Smooth muscle cell (in vitro differentiated cells): ENCODE measurements at regions not wholly inside any gene's neighbourhood (a gene's known extent, or its start where the extent isn't known, plus 50 kb on each side); places are given as distances from the start of the nearest gene placed in this dataset.

Source experiments
- DNase-seq: peaks from one replicate; lab custom pipeline; 2025; ENCODE audit not compliant: unreplicated experiment; lab: John Stamatoyannopoulos, UW
- H2AFZ ChIP-seq: fragments of 200-600 bp; sonication (generic); 2 replicates; pipeline ENCODE4 v1.6.0; 2016; ENCODE audit warnings: antibody characterized with exemption, low read depth, mild to moderate bottlenecking
- H3F3A ChIP-seq: fragments of 200-600 bp; sonication (generic); 2 replicates; pipeline ENCODE4 v1.6.0; 2017; ENCODE audit warnings: antibody characterized with exemption, low read depth
- H3K27ac ChIP-seq: fragments of 200-600 bp; sonication (generic); 2 replicates; pipeline ENCODE4 v1.5.1; 2016; ENCODE audit warnings: low read depth, mild to moderate bottlenecking
- H3K27me3 ChIP-seq: fragments of 200-600 bp; sonication (generic); 2 replicates; pipeline ENCODE4 v1.6.1; 2016; ENCODE audit warnings: low read depth, mild to moderate bottlenecking
- H3K36me3 ChIP-seq: fragments of 200-600 bp; sonication (generic); 2 replicates; pipeline ENCODE4 v1.5.1; 2016; ENCODE audit warnings: low read depth
- H3K4me1 ChIP-seq: fragments of 200-600 bp; sonication (generic); 2 replicates; pipeline ENCODE4 v1.5.1; 2016; ENCODE audit warnings: low read depth
- H3K4me2 ChIP-seq: fragments of 200-600 bp; sonication (generic); 2 replicates; pipeline ENCODE4 v1.6.0; 2016; ENCODE audit warnings: mild to moderate bottlenecking
- H3K4me3 ChIP-seq: fragments of 200-600 bp; sonication (generic); 2 replicates; pipeline ENCODE4 v1.5.1; 2016; ENCODE audit warnings: mild to moderate bottlenecking
- H3K79me2 ChIP-seq: fragments of 200-600 bp; sonication (generic); 2 replicates; pipeline ENCODE4 v1.6.0; 2016; ENCODE audit warnings: low read depth, mild to moderate bottlenecking
- H3K9ac ChIP-seq: fragments of 200-600 bp; sonication (generic); 2 replicates; pipeline ENCODE4 v1.6.0; 2016; ENCODE audit warnings: low read depth
- H3K9me3 ChIP-seq: fragments of 200-600 bp; sonication (generic); replicated peaks from 2 replicates; pipeline ENCODE4 v1.5.1; 2016; ENCODE audit warnings: low read depth
- H4K20me1 ChIP-seq: fragments of 200-600 bp; sonication (generic); 2 replicates; pipeline ENCODE4 v1.6.0; 2016; ENCODE audit warnings: low read depth
- CTCF ChIP-seq: fragments of 200-600 bp; sonication (generic); IDR thresholded peaks from 2 replicates; pipeline ENCODE4 v1.5.1; 2017; ENCODE audit warnings: borderline replicate concordance, mild to moderate bottlenecking, antibody characterized with exemption; ENCODE audit not compliant: insufficient read depth, poor library complexity, severe bottlenecking
- WGBS: methylation state at CpG from one replicate; pipeline ENCODE4 v1.1.7; 2016; ENCODE audit warnings: low lambda C conversion rate; 5-methylcytosine and 5-hydroxymethylcytosine counted together

- H3K9ac ChIP-seq, result no peak overlapping the region
- TF ChIP-seq CTCF, result no peak
- no peaks in the 10 kb centered on the region for H3K4me1 ChIP-seq
- no peak overlapping the region for H2AFZ ChIP-seq
- no peak overlapping the region for H3K4me3 ChIP-seq
- no peak overlapping the region for H3K27ac ChIP-seq
- no peaks in the 10 kb centered on the region for H3K36me3 ChIP-seq
- H4K20me1 ChIP-seq, result no peaks in the 10 kb centered on the region
- no peaks in the 10 kb centered on the region for H3F3A ChIP-seq
- DNase-seq, result no peak
- WGBS, result 88% methylated on average over 4 of the region's 4 CpGs
- H3K79me2 ChIP-seq, result no peaks in the 10 kb centered on the region
- H3K4me2 ChIP-seq, result no peak overlapping the region
- no peaks in the 10 kb centered on the region for H3K9me3 ChIP-seq
- no peaks in the 10 kb centered on the region for H3K27me3 ChIP-seq
These were observed 972.3 kb downstream of the PCDH7 start for GRCh38 chr4:31692399-31692940.

GRCh38 chr4:31701256-31701655 is 981.1 kb downstream of the PCDH7 start:
- DNase-seq, result no peak
- Histone ChIP-seq H3K9me3 (no peaks in the 10 kb centered on the region), H3K4me1 (no peaks in the 10 kb centered on the region), H3K4me2 (no peak overlapping the region), H2AFZ (no peak overlapping the region), H3K27me3 (no peaks in the 10 kb centered on the region), H3K79me2 (no peaks in the 10 kb centered on the region), H3K4me3 (no peak overlapping the region), H3K36me3 (no peaks in the 10 kb centered on the region), H3K9ac (no peak overlapping the region), H3F3A (no peaks in the 10 kb centered on the region), H3K27ac (no peak overlapping the region), H4K20me1 (no peaks in the 10 kb centered on the region)
- WGBS, result 96% methylated on average over 16 of the region's 16 CpGs
- no peak for TF ChIP-seq CTCF

- Histone ChIP-seq H2AFZ (no peak overlapping the region), H3K4me3 (no peak overlapping the region), H3K9me3 (no peaks in the 10 kb centered on the region), H3K36me3 (no peaks in the 10 kb centered on the region), H3K27me3 (no peaks in the 10 kb centered on the region), H3K27ac (no peak overlapping the region), H4K20me1 (no peaks in the 10 kb centered on the region), H3K79me2 (no peaks in the 10 kb centered on the region), H3K4me1 (no peaks in the 10 kb centered on the region), H3K9ac (no peak overlapping the region), H3F3A (no peaks in the 10 kb centered on the region), H3K4me2 (no peak overlapping the region)
- WGBS, result 86% methylated on average over 2 of the region's 2 CpGs
- no peak for DNase-seq
- TF ChIP-seq CTCF, result no peak
These were observed 982.2 kb downstream of the PCDH7 start for GRCh38 chr4:31702326-31702725.

GRCh38 chr4:31714238-31714637 is 994.1 kb downstream of the PCDH7 start:
- H4K20me1 ChIP-seq, result no peaks in the 10 kb centered on the region
- no peak for TF ChIP-seq CTCF
- no peaks in the 10 kb centered on the region for H3K79me2 ChIP-seq
- H3K27me3 ChIP-seq, result peaks cover 4% of the 10 kb centered on the region
- H3K9ac ChIP-seq, result no peak overlapping the region
- no peak overlapping the region for H3K4me2 ChIP-seq
- no peaks in the 10 kb centered on the region for H3K9me3 ChIP-seq
- no peak for DNase-seq
- H3K27ac ChIP-seq, result no peak overlapping the region
- H3K36me3 ChIP-seq, result no peaks in the 10 kb centered on the region
- H2AFZ ChIP-seq, result no peak overlapping the region
- no peak overlapping the region for H3K4me3 ChIP-seq
- no peaks in the 10 kb centered on the region for H3K4me1 ChIP-seq
- no peaks in the 10 kb centered on the region for H3F3A ChIP-seq
